GM12865 (cell line): ENCODE measurements at regions not wholly inside any gene's neighbourhood (a gene's known extent, or its start where the extent isn't known, plus 50 kb on each side); places are given as distances from the start of the nearest gene placed in this dataset.

Experiments
- DNase-seq: peaks from one replicate; pipeline ENCODE4 v3.0.0; 2010; ENCODE audit warnings: low read depth
- H3K4me3 ChIP-seq: 2 replicates; pipeline ENCODE4 v1.5.1; 2011; ENCODE audit warnings: mild to moderate bottlenecking, low read depth, low read length, control low read depth
- TF ChIP-seq, protein P1 (sequence below): IDR thresholded peaks from 2 replicates; pipeline ENCODE4 v1.5.1; 2011; ENCODE audit warnings: low read length, control low read depth, low read depth, inconsistent platforms; ENCODE audit not compliant: insufficient read depth; ENCODE audit errors: missing control alignments

DNA sequence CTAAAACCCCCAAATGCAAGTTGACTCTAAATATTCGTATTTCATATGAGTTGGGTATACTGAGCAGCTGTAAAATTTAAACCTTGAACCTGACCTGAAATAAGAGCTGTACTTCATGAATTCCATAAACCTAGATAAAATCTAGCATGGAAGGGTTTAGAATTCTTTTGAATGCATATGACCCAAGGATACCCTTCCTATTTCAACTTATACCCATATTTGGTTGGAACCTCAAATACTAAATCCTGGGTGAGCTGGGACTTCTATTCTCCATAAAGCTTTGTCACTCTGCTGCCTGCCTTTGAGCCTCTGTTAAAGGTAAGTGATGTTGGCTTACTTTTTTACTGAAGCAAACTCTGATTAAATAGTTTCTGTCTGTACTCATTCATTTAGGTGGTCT lies 994.6 kb downstream of the SUCLG1 start:
- H3K4me3 ChIP-seq, result no peak overlapping the region
- DNase-seq, result no peak
- TF ChIP-seq, protein P1, sequence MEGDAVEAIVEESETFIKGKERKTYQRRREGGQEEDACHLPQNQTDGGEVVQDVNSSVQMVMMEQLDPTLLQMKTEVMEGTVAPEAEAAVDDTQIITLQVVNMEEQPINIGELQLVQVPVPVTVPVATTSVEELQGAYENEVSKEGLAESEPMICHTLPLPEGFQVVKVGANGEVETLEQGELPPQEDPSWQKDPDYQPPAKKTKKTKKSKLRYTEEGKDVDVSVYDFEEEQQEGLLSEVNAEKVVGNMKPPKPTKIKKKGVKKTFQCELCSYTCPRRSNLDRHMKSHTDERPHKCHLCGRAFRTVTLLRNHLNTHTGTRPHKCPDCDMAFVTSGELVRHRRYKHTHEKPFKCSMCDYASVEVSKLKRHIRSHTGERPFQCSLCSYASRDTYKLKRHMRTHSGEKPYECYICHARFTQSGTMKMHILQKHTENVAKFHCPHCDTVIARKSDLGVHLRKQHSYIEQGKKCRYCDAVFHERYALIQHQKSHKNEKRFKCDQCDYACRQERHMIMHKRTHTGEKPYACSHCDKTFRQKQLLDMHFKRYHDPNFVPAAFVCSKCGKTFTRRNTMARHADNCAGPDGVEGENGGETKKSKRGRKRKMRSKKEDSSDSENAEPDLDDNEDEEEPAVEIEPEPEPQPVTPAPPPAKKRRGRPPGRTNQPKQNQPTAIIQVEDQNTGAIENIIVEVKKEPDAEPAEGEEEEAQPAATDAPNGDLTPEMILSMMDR, result no peak

DNA sequence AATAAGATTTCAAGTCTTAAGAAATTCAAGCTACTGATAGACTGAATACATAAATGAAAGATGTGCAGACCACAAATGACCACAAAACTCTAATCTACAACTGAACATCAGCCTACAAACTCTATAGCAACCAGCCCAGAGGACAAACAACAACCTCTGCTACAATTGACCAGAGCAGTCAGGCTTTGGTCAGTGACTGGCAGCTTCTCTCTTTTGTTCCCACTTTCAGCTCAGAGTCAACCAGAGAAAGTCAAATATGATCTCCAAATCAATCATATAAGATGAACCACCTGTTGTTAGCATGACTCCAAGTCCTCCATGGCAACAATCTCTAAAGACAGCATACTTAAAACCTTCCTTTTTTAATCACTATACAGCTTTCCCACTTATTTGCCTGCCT lies 996.2 kb downstream of the SUCLG1 start:
- no peak for DNase-seq
- no peak overlapping the region for H3K4me3 ChIP-seq
- TF ChIP-seq, protein P1, result no peak

DNA sequence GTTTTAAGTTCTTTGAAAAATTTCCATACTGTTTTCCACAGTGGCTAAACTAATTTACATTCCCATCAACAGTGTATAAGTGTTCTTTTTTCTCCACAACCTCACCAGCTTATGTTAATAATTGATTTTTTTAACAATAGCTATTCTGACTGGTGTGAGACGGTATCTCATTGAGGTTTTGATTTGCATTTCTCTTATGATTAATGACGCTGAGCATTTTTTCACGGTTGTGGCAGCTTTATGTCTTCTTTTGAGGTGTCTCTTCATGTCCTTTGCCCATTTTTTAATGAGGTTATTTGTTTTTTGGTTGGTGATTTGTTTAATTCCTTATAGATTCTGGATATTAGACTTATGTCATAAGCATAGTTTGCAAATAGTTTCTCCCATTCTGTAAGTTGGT lies 997.9 kb downstream of the SUCLG1 start:
- DNase-seq, result no peak
- no peak overlapping the region for H3K4me3 ChIP-seq
- TF ChIP-seq, protein P1, result no peak

DNA sequence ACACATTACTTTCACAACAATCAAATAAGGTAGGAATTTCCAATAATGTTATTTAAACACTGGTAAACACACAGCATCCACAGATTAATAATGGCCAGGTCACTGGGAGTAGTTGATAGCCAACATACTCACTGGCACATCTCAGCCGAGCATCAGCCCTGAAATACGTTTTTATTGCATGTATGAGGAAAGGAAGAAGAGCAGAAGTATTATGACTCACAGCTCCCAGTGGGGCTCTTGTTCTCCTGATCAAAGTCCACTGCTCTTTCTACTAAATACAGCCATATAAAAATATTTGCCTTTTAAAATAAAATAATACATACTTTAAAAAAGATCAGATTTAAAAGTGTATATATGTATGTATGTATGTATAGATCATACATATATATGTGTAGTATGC lies 999.6 kb downstream of the SUCLG1 start:
- no peak for DNase-seq
- TF ChIP-seq, protein P1, result no peak
- no peak overlapping the region for H3K4me3 ChIP-seq

DNA sequence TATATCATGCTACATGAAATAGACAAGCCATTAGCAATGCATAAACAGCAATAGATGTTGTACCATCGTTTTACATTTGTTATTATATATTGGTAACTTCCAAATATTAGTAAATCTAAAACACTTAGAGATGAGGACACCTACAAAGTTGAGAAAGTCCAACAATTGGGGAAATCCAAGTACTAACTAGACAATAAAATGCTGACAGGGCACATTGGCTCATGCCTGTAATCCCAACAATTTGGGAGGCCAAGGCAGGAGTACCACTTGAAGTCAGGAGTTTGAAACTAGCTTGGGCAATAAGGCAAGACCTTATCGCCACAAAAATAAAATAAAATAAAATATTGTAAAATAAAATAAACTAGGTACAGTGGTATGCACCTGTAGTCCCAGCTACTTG lies 1023.1 kb downstream of the SUCLG1 start:
- DNase-seq, result no peak
- no peak overlapping the region for H3K4me3 ChIP-seq
- TF ChIP-seq, protein P1, result no peak

DNA sequence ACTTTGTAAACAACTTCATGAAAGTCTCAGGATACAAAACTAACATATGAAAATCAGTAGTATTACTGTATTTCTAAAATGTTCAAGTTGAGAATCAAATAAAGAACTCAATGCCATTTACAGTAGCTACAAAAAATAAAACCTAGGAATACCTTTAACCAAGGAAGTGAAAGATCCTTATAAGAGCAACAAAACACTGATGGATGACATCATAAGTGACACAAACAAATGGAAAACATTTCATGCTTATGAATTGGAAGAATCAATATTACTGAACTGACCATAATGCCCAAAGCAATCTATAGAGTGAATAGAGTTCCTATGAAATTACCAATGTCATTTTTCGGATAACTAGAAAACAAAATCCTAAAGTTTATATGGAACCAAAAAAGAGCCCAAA lies 1038.1 kb downstream of the SUCLG1 start:
- DNase-seq, result no peak
- no peak overlapping the region for H3K4me3 ChIP-seq
- TF ChIP-seq, protein P1, result no peak

DNA sequence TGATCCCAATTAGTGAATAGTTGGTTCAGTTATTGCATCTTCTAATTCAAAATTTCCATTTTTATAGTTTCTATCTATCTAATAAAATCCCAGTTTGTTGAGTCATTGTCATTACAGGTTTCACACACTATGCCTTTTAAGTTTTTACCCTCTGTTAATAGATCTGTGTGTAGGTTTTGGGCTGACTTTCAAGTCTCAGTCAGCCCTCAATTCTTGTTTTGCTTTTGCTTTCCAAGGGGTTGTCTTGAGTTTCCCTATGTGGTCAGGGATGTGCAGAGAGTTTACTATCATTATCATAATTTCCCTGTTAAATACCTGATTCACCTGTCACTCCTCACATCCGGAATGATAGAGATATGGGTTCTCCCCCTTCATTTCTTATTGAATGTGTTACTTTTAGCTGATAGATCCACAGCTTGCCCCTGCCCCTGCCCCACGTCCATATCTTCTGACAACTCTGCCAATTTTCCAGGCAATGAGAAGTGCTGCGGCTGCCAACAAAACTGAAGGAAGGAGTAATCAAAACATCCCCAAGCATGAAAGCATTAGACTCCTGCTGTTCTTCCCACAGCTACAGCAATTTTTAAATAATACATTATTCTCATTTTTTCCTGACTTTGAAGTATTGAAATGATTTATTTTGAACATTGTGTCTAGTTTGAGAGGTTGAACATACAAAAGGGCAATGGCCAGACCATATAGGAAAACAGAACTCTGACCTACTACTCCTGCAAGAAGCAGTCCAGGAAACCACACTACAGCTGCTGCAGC lies 1064.8 kb downstream of the SUCLG1 start:
- TF ChIP-seq, protein P1, result no peak
- no peak for DNase-seq
- no peak overlapping the region for H3K4me3 ChIP-seq
